ENCODE measurements at regions not wholly inside any gene's neighbourhood (a gene's known extent, or its start where the extent isn't known, plus 50 kb on each side); places are given as distances from the start of the nearest gene placed in this dataset.
A peak's percentile ranks its signal among the peaks of the same experiment; 100 is the strongest.

GRCh38 chr5:142473038-142473437 lies 148.2 kb upstream of the SPRY4 start:
- no peak for DNase-seq

- DNase-seq, result no peak
These were observed 147.6 kb upstream of the SPRY4 start for GRCh38 chr5:142472306-142472951.

- DNase-seq, result no peak
These were observed 141.6 kb upstream of the SPRY4 start for GRCh38 chr5:142466195-142466971.

GRCh38 chr5:142465476-142465875 lies 140.7 kb upstream of the SPRY4 start:
- no peak for DNase-seq

GRCh38 chr5:142463904-142464303 lies 139.1 kb upstream of the SPRY4 start:
- DNase-seq, result no peak

GRCh38 chr5:142461028-142461590 lies 136.3 kb upstream of the SPRY4 start:
- DNase-seq, result no peak

GRCh38 chr5:142459209-142459608 lies 134.4 kb upstream of the SPRY4 start:
- no peak for DNase-seq

GRCh38 chr5:142455856-142456255 lies 131.0 kb upstream of the SPRY4 start:
- no peak for DNase-seq

- no peak for DNase-seq
These were observed 129.1 kb upstream of the SPRY4 start for GRCh38 chr5:142453932-142454331.

GRCh38 chr5:142450419-142450818 lies 125.6 kb upstream of the SPRY4 start:
- no peak for DNase-seq

- DNase-seq, result no peak
These were observed 123.1 kb upstream of the SPRY4 start for GRCh38 chr5:142447887-142448286.

- DNase-seq, result no peak
These were observed 122.1 kb upstream of the SPRY4 start for GRCh38 chr5:142446960-142447279.

GRCh38 chr5:142446131-142446959 lies 121.5 kb upstream of the SPRY4 start:
- DNase-seq, result no peak

GRCh38 chr5:142445266-142445665 lies 120.4 kb upstream of the SPRY4 start:
- DNase-seq, result no peak

- DNase-seq, result no peak
These were observed 116.8 kb upstream of the SPRY4 start for GRCh38 chr5:142441616-142442015.

- DNase-seq, result no peak
These were observed 114.5 kb upstream of the SPRY4 start for GRCh38 chr5:142439207-142439860.

GRCh38 chr5:142438573-142438972 lies 113.8 kb upstream of the SPRY4 start:
- no peak for DNase-seq

- DNase-seq, result no peak
These were observed 112.7 kb upstream of the SPRY4 start for GRCh38 chr5:142437563-142437962.

GRCh38 chr5:142435410-142436115 lies 110.7 kb upstream of the SPRY4 start:
- DNase-seq, result no peak

GRCh38 chr5:142434322-142434612 lies 109.4 kb upstream of the SPRY4 start:
- no peak for DNase-seq

GRCh38 chr5:142433526-142434321 lies 108.9 kb upstream of the SPRY4 start:
- DNase-seq, result no peak

GRCh38 chr5:142432961-142433360 lies 108.1 kb upstream of the SPRY4 start:
- peak; percentile 67 for DNase-seq

Data from activated CD8-positive, alpha-beta memory T cell treated with anti-CD3 and anti-CD28 coated beads for 24 hours (primary cell).